ENCODE measurements at regions not wholly inside any gene's neighbourhood (a gene's known extent, or its start where the extent isn't known, plus 50 kb on each side); places are given as distances from the start of the nearest gene placed in this dataset.
"Not testable (repeated sequence)": the region's sequence is repeated elsewhere in the genome, so short reads cannot be mapped to it uniquely, and the experiment has no call there.

- H3K4me3 ChIP-seq (ENCODE audit: low read depth, low read length), result no peak overlapping the region
- DNase-seq (ENCODE audit: low read depth), result no peak
- no peak for TF ChIP-seq CTCF (IDR thresholded peaks at IDR 0.05; ENCODE audit: low read depth, low read length, missing control alignments)
Observed at GRCh38 chr18:22713511-22713910, 219.6 kb upstream of the RBBP8 start.

GRCh38 chr18:22717536-22717935, 215.6 kb upstream of the RBBP8 start:
- not testable (repeated sequence) for DNase-seq (ENCODE audit: low read depth); H3K4me3 ChIP-seq (ENCODE audit: low read depth, low read length)

GRCh38 chr18:22723221-22723620, 209.9 kb upstream of the RBBP8 start:
- H3K4me3 ChIP-seq (ENCODE audit: low read depth, low read length), result no peak overlapping the region
- TF ChIP-seq CTCF (IDR thresholded peaks at IDR 0.05; ENCODE audit: low read depth, low read length, missing control alignments), result no peak
- no peak for DNase-seq (ENCODE audit: low read depth)

- DNase-seq (ENCODE audit: low read depth), result no peak
- no peak overlapping the region for H3K4me3 ChIP-seq (ENCODE audit: low read depth, low read length)
- no peak for TF ChIP-seq CTCF (IDR thresholded peaks at IDR 0.05; ENCODE audit: low read depth, low read length, missing control alignments)
Observed at GRCh38 chr18:22723773-22724172, 209.4 kb upstream of the RBBP8 start.

GRCh38 chr18:22726469-22726868, 206.7 kb upstream of the RBBP8 start:
- no peak overlapping the region for H3K4me3 ChIP-seq (ENCODE audit: low read depth, low read length)
- no peak for DNase-seq (ENCODE audit: low read depth)
- no peak for TF ChIP-seq CTCF (IDR thresholded peaks at IDR 0.05; ENCODE audit: low read depth, low read length, missing control alignments)

- no peak for TF ChIP-seq CTCF (IDR thresholded peaks at IDR 0.05; ENCODE audit: low read depth, low read length, missing control alignments)
- DNase-seq (ENCODE audit: low read depth), result no peak
- H3K4me3 ChIP-seq (ENCODE audit: low read depth, low read length), result no peak overlapping the region
Observed at GRCh38 chr18:22728016-22728415, 205.1 kb upstream of the RBBP8 start.

GRCh38 chr18:22728481-22729105, 204.5 kb upstream of the RBBP8 start:
- H3K4me3 ChIP-seq (ENCODE audit: low read depth, low read length), result no peak overlapping the region
- no peak for TF ChIP-seq CTCF (IDR thresholded peaks at IDR 0.05; ENCODE audit: low read depth, low read length, missing control alignments)
- DNase-seq (ENCODE audit: low read depth), result no peak

Data from GM12864 (cell line).